Testis (tissue), 2 donors: ENCODE measurements at regions not wholly inside any gene's neighbourhood (a gene's known extent, or its start where the extent isn't known, plus 50 kb on each side); places are given as distances from the start of the nearest gene placed in this dataset.

Experiments used
- DNase-seq: peaks from one replicate; pipeline ENCODE4 v3.0.0-alpha.2; 2019
- H3K27ac ChIP-seq, 2 donors: fragments of 200-600 bp; sonication (generic); one replicate each; pipeline ENCODE4 v1.5.1; 2019
- H3K27me3 ChIP-seq: fragments of 200-600 bp; sonication (generic); one replicate; pipeline ENCODE4 v1.5.1; 2019
- H3K36me3 ChIP-seq: fragments of 200-600 bp; sonication (generic); one replicate; pipeline ENCODE4 v1.5.1; 2017; ENCODE audit warnings: low read depth; ENCODE audit errors: missing control alignments
- H3K4me1 ChIP-seq: fragments of 200-600 bp; sonication (generic); one replicate; pipeline ENCODE4 v1.5.1; 2019
- H3K4me3 ChIP-seq, 2 donors: fragments of 200-600 bp; sonication (generic); one replicate each; pipeline ENCODE4 v1.5.1; 2017 to 2019
- H3K9me3 ChIP-seq: fragments of 200-600 bp; sonication (generic); one replicate; pipeline ENCODE4 v1.5.1; 2017
- POLR2A ChIP-seq: fragments of 450-650 bp; IDR thresholded peaks from one replicate; pipeline ENCODE4 v1.6.1; 2017; ENCODE audit warnings: antibody characterized with exemption, mild to moderate bottlenecking, moderate library complexity
- WGBS, 2 donors: methylation state at CpG; one replicate each; pipeline ENCODE4 v1.1.5; 2018; 5-methylcytosine and 5-hydroxymethylcytosine counted together
- intact Hi-C: fragments of 100-400 bp; cut with DNase I; formaldehyde crosslinking; loops from one replicate; pipeline ENCODE4 v1.15.1; 2023; ENCODE audit warnings: low total_unique reads
- TF ChIP-seq, protein P1 (sequence below), 3 experiments: fragments of 450-650 bp in 2 of 3; fragments of 200-600 bp in 1 of 3; sonication (generic) in 1 of 3; IDR thresholded peaks; one replicate each; pipeline ENCODE4 v1.5.1; 2016 to 2019; ENCODE audit warnings: antibody characterized with exemption in 3 of 3, mild to moderate bottlenecking in 2 of 3, moderate library complexity in 1 of 3

DNA sequence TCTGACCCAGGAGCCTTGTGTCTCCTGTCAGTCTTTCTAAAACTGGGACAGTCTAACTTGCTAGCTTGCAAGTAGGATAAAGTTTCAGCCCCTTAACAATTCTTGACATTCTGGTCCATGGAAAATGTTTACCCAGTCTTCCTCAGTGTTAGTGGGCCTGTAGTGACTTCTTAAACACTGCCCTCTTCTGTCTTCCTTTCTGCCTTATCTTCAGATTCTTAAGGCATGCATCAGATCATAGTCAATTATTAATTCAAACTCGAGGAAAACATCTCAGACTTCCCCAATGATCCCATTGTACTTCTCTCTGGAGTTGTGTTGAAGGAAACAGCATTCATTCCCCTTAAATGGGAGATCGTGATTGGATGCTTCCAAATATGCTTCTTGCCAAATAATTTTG lies 1199.8 kb downstream of the DTWD2 start:
- intact Hi-C loops: no loop called here
- H3K4me3 ChIP-seq: no peak overlapping the region
- H3K4me1 ChIP-seq: no peaks in the 10 kb centered on the region
- TF ChIP-seq, protein P1, sequence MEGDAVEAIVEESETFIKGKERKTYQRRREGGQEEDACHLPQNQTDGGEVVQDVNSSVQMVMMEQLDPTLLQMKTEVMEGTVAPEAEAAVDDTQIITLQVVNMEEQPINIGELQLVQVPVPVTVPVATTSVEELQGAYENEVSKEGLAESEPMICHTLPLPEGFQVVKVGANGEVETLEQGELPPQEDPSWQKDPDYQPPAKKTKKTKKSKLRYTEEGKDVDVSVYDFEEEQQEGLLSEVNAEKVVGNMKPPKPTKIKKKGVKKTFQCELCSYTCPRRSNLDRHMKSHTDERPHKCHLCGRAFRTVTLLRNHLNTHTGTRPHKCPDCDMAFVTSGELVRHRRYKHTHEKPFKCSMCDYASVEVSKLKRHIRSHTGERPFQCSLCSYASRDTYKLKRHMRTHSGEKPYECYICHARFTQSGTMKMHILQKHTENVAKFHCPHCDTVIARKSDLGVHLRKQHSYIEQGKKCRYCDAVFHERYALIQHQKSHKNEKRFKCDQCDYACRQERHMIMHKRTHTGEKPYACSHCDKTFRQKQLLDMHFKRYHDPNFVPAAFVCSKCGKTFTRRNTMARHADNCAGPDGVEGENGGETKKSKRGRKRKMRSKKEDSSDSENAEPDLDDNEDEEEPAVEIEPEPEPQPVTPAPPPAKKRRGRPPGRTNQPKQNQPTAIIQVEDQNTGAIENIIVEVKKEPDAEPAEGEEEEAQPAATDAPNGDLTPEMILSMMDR (IDR thresholded peaks at IDR 0.05): no peak
- TF ChIP-seq POLR2A: no peak
- no peaks in the 10 kb centered on the region for H3K9me3 ChIP-seq
- H3K27ac ChIP-seq: no peak overlapping the region
- no peaks in the 10 kb centered on the region for H3K27me3 ChIP-seq
- no peak for DNase-seq
- no peaks in the 10 kb centered on the region for H3K36me3 ChIP-seq
- WGBS, 2 donors: 55 to 67% methylated on average over 2 of the region's 2 CpGs

DNA sequence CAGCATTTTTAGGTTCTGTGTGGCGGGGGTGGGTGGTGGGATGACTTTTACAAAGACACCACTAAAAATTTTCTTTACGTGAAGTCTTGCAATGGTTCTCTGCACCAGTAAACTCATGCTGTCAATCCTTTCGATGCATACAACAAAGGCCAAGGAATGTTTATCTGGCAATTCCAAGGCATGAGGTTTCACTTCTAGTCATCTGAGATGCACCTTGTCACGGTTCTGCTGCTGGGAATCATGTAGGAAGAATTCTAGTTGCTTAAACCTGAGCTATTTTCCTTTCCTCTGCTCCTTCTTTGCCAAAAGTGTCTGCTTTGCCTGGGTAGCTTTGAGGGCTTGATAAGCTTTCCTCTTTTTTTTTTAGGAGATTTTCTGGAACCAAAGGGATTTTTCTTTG lies 1204.5 kb upstream of the SEMA6A start:
- no peak for TF ChIP-seq POLR2A
- TF ChIP-seq, protein P1 (IDR thresholded peaks at IDR 0.05): no peak
- intact Hi-C loops: no loop called here
- Histone ChIP-seq H3K27me3 (no peaks in the 10 kb centered on the region), H3K36me3 (no peaks in the 10 kb centered on the region), H3K4me1 (no peaks in the 10 kb centered on the region), H3K4me3 (no peak overlapping the region), H3K9me3 (no peaks in the 10 kb centered on the region), H3K27ac (no peak overlapping the region)
- WGBS, 2 donors: 93 to 95% methylated on average over 4 of the region's 4 CpGs
- DNase-seq: no peak

DNA sequence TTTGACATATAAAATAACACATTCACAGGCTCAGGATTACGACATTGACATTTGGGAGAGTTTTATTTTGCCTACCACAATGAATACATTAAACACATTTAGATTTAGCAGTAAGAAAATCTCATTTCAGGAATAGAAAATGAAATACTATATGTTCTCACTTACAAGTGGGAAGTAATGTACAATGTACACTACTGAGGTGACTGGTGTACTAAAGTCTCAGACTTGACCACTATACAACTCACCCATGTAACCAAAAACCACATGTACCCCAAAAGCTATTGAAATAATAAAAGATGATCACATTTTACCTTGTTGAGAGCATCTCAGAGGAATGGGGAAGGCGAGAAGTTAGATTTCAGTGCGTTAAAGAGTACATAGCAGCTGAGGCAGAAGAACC lies 1202.4 kb upstream of the SEMA6A start:
- no peak for DNase-seq
- Histone ChIP-seq H3K36me3 (no peaks in the 10 kb centered on the region), H3K27me3 (no peaks in the 10 kb centered on the region), H3K4me1 (no peaks in the 10 kb centered on the region), H3K27ac (no peak overlapping the region), H3K4me3 (no peak overlapping the region), H3K9me3 (no peaks in the 10 kb centered on the region)
- TF ChIP-seq, protein P1 (IDR thresholded peaks at IDR 0.05): no peak
- TF ChIP-seq POLR2A: no peak
- 93 to 98% methylated on average over 3 of the region's 3 CpGs for WGBS, 2 donors
- intact Hi-C loops: no loop called here

DNA sequence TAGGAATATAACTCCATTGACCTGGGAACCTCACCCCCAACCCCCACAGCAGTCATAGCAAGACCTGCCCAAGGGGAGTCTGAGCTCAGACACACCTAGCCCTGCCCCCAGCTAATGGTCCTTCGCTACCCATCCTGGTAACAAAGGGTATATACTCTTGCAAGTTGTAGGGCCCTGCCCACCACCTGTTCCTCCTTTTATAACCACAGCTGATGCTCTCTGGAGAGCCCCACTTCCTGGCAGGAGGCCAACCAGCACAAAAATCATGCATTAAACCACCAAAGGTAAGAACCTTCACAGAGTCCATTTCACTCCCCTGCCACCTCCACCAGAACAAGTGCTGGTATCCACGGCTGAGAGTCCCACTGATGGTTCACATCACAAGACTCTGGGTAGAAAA lies 1195.3 kb upstream of the SEMA6A start:
- intact Hi-C loops: no loop called here
- 82 to 96% methylated on average over 2 of the region's 2 CpGs for WGBS, 2 donors

DNA sequence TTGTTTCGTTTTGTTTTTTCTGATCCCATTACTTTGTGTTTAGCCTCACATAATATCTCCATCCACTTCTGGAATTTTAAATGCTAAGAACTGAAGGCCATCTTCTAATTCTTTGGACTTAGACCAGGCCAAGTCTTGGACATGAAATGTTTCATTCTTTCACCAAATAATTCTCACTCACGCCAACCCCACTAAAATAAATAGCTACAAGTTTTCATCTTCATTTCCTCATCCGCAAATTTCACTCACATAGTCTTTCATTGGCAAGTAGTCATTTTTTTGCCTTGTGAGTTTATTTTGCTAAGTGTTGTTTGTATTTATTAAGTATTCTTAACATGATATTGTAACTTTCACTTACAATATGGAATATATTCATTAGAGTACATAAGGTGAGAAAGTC lies 1188.6 kb upstream of the SEMA6A start:
- WGBS, 2 donors: 55 to 56% methylated on average over 3 of the region's 3 CpGs
- Histone ChIP-seq H3K4me1 (no peaks in the 10 kb centered on the region), H3K36me3 (no peaks in the 10 kb centered on the region), H3K27me3 (no peaks in the 10 kb centered on the region), H3K9me3 (no peaks in the 10 kb centered on the region), H3K4me3 (no peak overlapping the region), H3K27ac (no peak overlapping the region)
- no peak for DNase-seq
- intact Hi-C loops: no loop called here
- TF ChIP-seq, protein P1 (IDR thresholded peaks at IDR 0.05): no peak
- TF ChIP-seq POLR2A: no peak

More for the DNA sequence above, 1195.3 kb upstream of the SEMA6A start:
- H3K9me3 ChIP-seq: no peaks in the 10 kb centered on the region
- no peaks in the 10 kb centered on the region for H3K36me3 ChIP-seq
- no peaks in the 10 kb centered on the region for H3K4me1 ChIP-seq
- H3K27me3 ChIP-seq: no peaks in the 10 kb centered on the region
- no peak for DNase-seq
- H3K27ac ChIP-seq: no peak overlapping the region
- TF ChIP-seq POLR2A: no peak
- TF ChIP-seq, protein P1 (IDR thresholded peaks at IDR 0.05): no peak
- no peak overlapping the region for H3K4me3 ChIP-seq
